ENCODE measurements at regions not wholly inside any gene's neighbourhood (a gene's known extent, or its start where the extent isn't known, plus 50 kb on each side); places are given as distances from the start of the nearest gene placed in this dataset.

GRCh38 chr5:15393146-15393545 is 106.8 kb upstream of the FBXL7 start:
- Histone ChIP-seq H2AFZ (ENCODE audit: low read length) (no peak overlapping the region), H3K9ac (ENCODE audit: low read length) (no peak overlapping the region), H3K4me2 (ENCODE audit: low read length) (no peak overlapping the region), H3K4me1 (ENCODE audit: insufficient read depth, low read length) (no peaks in the 10 kb centered on the region), H3K36me3 (ENCODE audit: low read depth, low read length) (no peaks in the 10 kb centered on the region), H3K27ac (ENCODE audit: low read length) (no peak overlapping the region), H3F3A (ENCODE audit: low read length, unreplicated experiment) (no peaks in the 10 kb centered on the region), H3K4me3 (ENCODE audit: low read length) (no peak overlapping the region), H3K79me2 (ENCODE audit: low read length) (no peaks in the 10 kb centered on the region), H3K27me3 (ENCODE audit: low read length) (peaks cover 27% of the 10 kb centered on the region), H4K20me1 (ENCODE audit: low read length) (no peaks in the 10 kb centered on the region), H3K9me3 (ENCODE audit: low read length) (peaks cover 8% of the 10 kb centered on the region; the same call in 1 of the 2 replicates), H3K9me2 (replicated peaks; ENCODE audit: low read length) (no peaks in the 10 kb centered on the region)
- no peak for TF ChIP-seq EZH2phosphoT487 (IDR thresholded peaks at IDR 0.05; ENCODE audit: borderline replicate concordance, low read length)
- no peak for TF ChIP-seq CTCF (conservative IDR thresholded peaks at IDR 0.05; ENCODE audit: low read depth, low read length)
- ATAC-seq (no peak), DNase-seq (no peak)
- no TSS peak for BruUV-seq (replicated peaks)
- intact Hi-C loops (cut with micrococcal nuclease): no loop called here
- ChIA-PET CTCF (no interaction called here), POLR2A (ENCODE audit: unreplicated experiment) (no interaction called here)

GRCh38 chr5:15391704-15392397 is 108.1 kb upstream of the FBXL7 start:
- Histone ChIP-seq H2AFZ (ENCODE audit: low read length) (no peak overlapping the region), H4K20me1 (ENCODE audit: low read length) (no peaks in the 10 kb centered on the region), H3K79me2 (ENCODE audit: low read length) (no peaks in the 10 kb centered on the region), H3K9me3 (ENCODE audit: low read length) (peaks cover 8% of the 10 kb centered on the region; the same call in 1 of the 2 replicates), H3K4me2 (ENCODE audit: low read length) (no peak overlapping the region), H3K4me1 (ENCODE audit: insufficient read depth, low read length) (no peaks in the 10 kb centered on the region), H3K9me2 (replicated peaks; ENCODE audit: low read length) (no peaks in the 10 kb centered on the region), H3K27me3 (ENCODE audit: low read length) (peaks cover 27% of the 10 kb centered on the region), H3F3A (ENCODE audit: low read length, unreplicated experiment) (no peaks in the 10 kb centered on the region), H3K9ac (ENCODE audit: low read length) (no peak overlapping the region), H3K36me3 (ENCODE audit: low read depth, low read length) (no peaks in the 10 kb centered on the region), H3K27ac (ENCODE audit: low read length) (no peak overlapping the region), H3K4me3 (ENCODE audit: low read length) (no peak overlapping the region)
- POLR2A ChIA-PET (ENCODE audit: unreplicated experiment): no interaction called here
- ATAC-seq: no peak
- intact Hi-C loops (cut with micrococcal nuclease): no loop called here
- no peak for DNase-seq
- CTCF ChIA-PET: no interaction called here
- no peak for TF ChIP-seq EZH2phosphoT487 (IDR thresholded peaks at IDR 0.05; ENCODE audit: borderline replicate concordance, low read length)
- no peak for TF ChIP-seq EZH2 (IDR thresholded peaks at IDR 0.05; ENCODE audit: low read length, unreplicated experiment)
- TF ChIP-seq CTCF (conservative IDR thresholded peaks at IDR 0.05; ENCODE audit: low read depth, low read length): no peak
- BruUV-seq (replicated peaks): no TSS peak

GRCh38 chr5:15388866-15389265 is 111.1 kb upstream of the FBXL7 start:
- H3K9me3 ChIP-seq (ENCODE audit: low read length): no peaks in the 10 kb centered on the region
- intact Hi-C loops (cut with micrococcal nuclease): no loop called here
- H3K79me2 ChIP-seq (ENCODE audit: low read length): no peaks in the 10 kb centered on the region
- H2AFZ ChIP-seq (ENCODE audit: low read length): no peak overlapping the region
- H3K36me3 ChIP-seq (ENCODE audit: low read depth, low read length): no peaks in the 10 kb centered on the region
- no peaks in the 10 kb centered on the region for H3K9me2 ChIP-seq (replicated peaks; ENCODE audit: low read length)
- no peaks in the 10 kb centered on the region for H4K20me1 ChIP-seq (ENCODE audit: low read length)
- no peak overlapping the region for H3K9ac ChIP-seq (ENCODE audit: low read length)
- H3F3A ChIP-seq (ENCODE audit: low read length, unreplicated experiment): no peaks in the 10 kb centered on the region
- H3K4me3 ChIP-seq (ENCODE audit: low read length): no peak overlapping the region
- H3K4me1 ChIP-seq (ENCODE audit: insufficient read depth, low read length): no peaks in the 10 kb centered on the region
- ChIA-PET POLR2A (ENCODE audit: unreplicated experiment) (no interaction called here), CTCF (no interaction called here)
- no peak overlapping the region for H3K27ac ChIP-seq (ENCODE audit: low read length)
- BruUV-seq (replicated peaks): no TSS peak
- DNase-seq (no peak), ATAC-seq (no peak)
- H3K27me3 ChIP-seq (ENCODE audit: low read length): peaks cover 27% of the 10 kb centered on the region
- H3K4me2 ChIP-seq (ENCODE audit: low read length): no peak overlapping the region
- TF ChIP-seq EZH2 (IDR thresholded peaks at IDR 0.05; ENCODE audit: low read length, unreplicated experiment) (no peak), EZH2phosphoT487 (IDR thresholded peaks at IDR 0.05; ENCODE audit: borderline replicate concordance, low read length) (no peak), CTCF (conservative IDR thresholded peaks at IDR 0.05; ENCODE audit: low read depth, low read length) (no peak)

All from PC-3 (cell line).